ENCODE measurements at regions not wholly inside any gene's neighbourhood (a gene's known extent, or its start where the extent isn't known, plus 50 kb on each side); places are given as distances from the start of the nearest gene placed in this dataset.

DNA sequence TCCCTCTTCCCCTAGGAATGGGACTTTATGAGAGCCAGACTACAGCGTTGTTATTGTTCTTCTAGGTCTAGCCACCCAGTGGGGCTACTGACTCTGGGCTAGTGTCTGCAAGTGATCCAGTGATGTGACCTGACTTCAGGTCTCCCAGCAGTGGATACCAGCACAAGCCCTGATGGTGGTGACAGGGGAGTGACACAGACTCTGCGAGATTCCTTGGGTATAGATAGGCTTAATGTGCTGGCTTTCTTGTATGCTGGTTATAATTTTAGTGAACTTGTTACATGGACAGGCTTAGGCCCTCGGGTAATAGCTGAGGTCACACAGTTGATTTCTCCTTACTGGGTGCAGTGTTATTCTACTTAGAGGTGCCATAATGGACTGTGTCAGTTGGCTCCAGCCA, 106.9 kb downstream of the TBC1D30 start:
- DNase-seq, result no peak

GRCh38 chr12:64931981-64932380, 107.5 kb downstream of the TBC1D30 start:
- no peak for DNase-seq

DNA sequence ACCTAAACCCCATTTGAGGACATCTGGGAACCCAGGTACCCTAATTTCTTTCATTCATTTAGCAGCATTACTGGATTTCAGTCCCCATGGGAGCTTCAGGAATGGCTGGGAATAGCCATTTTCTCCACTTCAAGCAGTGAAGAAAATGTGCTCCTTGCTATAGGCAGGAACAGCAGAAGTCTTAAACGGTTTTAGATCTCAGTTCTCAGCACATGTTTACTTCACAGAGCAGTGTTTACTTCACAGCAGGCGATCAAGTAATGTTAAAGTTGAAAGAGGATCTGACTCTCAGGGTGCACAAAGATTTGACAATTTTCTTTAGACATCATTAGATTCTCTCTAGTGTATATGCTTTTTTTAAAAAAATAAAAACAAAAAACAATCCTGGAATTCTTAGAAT, 109.3 kb downstream of the TBC1D30 start:
- DNase-seq, result no peak

DNA sequence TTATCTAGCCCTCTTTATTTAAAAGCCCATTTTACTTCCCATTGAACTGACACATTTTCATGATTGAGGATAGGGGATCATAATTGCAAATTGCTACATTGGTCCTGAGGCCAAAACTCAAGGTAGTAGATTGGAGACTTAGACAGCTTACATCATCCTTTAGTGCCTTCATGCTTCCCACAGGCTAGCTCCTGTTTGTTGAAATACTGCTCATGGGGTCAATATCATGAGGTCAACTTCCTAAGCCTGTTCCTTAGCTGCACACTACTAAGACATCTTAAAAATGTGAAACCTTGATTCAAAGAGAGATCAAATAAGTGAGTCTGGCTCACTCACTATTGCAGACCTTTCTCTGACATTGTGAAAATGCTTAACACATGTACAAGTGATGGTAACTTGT, 113.0 kb downstream of the TBC1D30 start:
- DNase-seq, result no peak

- DNase-seq, result no peak
Measured at GRCh38 chr12:64938179-64938578, 113.7 kb downstream of the TBC1D30 start.

GRCh38 chr12:64943686-64944085, 119.2 kb downstream of the TBC1D30 start:
- DNase-seq, result no peak

GRCh38 chr12:64944966-64945365, 120.5 kb downstream of the TBC1D30 start:
- DNase-seq, result no peak

DNA sequence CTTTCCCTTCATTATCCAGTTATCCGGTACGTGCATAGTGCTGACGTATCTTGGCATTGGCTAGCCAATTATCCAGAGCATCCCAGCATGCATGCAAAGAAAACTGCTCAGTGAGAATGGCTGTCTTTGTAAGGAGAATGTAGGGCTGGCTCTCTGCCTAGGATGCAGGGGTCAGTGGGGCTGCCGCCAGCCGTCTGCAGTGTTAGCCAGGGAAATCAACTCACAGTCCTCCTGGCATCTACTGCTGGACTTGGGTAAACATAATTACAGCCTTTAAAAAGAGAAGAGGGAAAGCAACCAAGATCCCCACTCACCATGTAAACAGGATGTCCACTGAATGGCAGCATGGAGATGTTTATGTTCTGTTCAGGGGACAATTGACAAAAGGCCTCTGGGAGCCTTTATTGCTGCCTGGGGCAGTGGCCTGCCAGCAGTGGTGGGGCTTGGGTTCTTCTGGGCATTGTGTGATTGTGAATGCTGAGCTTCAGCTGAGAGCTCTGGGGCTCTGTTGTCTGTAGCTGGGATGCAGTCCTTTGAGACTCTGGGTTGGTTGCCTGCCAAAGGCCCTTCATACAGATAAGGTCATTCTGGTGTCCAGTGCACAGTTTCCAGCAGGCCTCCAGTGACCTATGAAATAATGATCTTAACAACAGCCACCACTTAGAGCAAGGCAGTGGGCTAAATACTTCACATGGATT, 121.8 kb downstream of the TBC1D30 start:
- peak; percentile 68 for DNase-seq

- peak; percentile 7 for DNase-seq
Measured at GRCh38 chr12:64950711-64951298, 126.4 kb downstream of the TBC1D30 start.

DNA sequence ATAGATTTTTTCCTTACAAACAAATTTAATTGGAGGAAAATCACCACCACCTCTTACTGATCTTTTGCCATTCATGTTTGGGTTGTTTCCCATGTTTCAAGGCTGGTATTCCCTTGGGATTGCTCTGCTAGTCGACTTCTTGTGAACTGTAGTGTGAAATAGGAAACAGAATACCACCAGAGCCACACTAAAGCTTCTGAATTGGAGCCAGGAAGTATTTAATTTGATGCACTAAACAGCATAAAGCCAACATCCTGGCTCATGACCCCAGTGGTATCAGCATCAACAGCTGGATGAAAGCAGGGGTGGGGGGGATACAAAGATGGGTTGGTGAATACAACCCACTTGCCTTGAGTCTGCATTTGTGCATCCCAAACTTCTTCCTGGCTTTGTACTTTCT, 127.5 kb downstream of the TBC1D30 start:
- DNase-seq, result peak; percentile 16

- DNase-seq, result no peak
Measured at GRCh38 chr12:64955746-64956145, 131.3 kb downstream of the TBC1D30 start.

DNA sequence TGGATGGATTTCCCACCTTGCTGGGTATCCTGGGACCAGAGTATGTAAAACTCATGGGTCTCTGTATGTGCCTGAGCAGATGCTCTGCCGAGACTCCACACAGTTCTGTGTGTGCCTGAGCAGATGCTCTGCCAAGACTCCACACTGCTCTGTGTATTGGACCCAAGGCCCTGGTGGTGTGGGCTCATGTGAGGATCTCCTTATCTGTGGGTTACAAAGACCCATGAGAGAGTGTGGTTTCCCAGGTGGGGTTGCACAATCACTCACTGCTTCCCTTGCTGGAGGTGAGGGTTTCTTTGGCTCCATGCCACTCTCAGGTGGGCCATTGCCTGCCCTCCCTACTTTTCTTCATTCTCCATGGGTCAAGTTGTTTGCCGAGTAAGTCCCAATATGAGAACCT, 141.5 kb downstream of the TBC1D30 start:
- DNase-seq, result no peak

GRCh38 chr12:64968989-64969819, 144.8 kb downstream of the TBC1D30 start:
- DNase-seq, result no peak

- DNase-seq, result no peak
Measured at GRCh38 chr12:64976131-64976530, 145.0 kb downstream of the WIF1 start.

- DNase-seq, result peak; percentile 5
Measured at GRCh38 chr12:64983771-64984278, 137.3 kb downstream of the WIF1 start.

DNA sequence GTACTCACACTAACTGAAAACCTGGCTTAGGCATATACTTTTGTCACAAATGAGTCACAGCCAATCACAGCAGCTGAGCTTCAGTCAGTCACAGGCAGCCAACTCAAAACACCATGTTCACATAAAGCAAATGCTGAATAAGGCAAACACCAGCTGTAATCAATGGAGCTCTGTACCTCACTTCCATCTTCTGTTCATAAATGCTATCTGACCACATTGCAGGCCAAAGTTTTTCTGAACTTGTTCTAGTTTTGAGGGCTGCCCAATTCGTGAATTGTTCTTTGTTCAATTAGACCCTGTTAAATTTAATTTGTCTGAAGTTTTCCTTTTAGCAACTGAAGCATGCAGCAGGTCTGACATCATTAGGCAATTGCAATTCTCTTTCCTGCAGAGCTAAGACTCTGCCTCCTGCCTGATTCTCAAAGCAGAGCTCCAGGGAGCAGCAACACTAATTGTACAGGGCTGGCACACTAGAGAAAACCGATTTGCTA, 129.9 kb downstream of the WIF1 start:
- peak; percentile 24 for DNase-seq

GRCh38 chr12:64992116-64992515, 129.0 kb downstream of the WIF1 start:
- peak; percentile 33 for DNase-seq

DNA sequence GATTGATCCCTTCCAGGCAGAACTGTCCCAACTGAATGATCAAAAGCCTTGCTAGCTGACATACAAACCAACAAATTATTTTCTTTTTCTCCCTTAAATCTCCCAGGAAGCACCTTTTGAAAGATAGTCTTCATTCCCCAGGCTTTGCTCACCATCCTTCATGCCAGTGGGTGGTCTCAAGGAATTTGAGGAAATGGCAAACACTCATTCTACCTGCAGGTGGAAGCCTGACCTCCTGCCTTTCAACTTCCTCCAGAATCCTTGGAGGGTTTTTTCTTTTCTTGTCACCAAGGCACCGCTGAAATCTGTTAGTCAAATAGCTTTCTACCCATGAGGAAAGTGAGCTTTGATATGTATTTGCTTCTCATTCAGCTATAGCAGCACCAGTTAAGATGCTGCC, 128.5 kb downstream of the WIF1 start:
- no peak for DNase-seq

GRCh38 chr12:64993461-64993860, 127.6 kb downstream of the WIF1 start:
- no peak for DNase-seq

DNA sequence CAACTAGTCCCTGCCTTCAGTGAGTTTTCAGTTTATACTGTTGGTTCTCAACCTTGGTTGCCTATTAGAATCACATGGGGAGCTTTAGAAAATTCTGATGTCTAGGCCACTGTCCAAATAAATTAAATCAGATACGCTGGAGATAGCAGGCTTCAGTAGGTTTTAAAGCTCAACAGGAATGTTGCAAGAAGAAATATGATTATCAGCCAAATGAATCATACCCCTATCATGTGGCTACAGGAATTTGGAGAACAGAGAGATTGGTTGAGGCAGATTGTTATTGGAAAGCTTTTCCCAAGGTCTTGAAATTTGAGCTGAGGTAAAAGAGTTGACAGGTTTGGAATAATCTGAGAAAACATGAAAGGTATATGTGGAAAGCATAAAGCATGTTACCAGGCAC, 125.3 kb downstream of the WIF1 start:
- no peak for DNase-seq

- DNase-seq, result no peak
Measured at GRCh38 chr12:64997858-64998257, 123.2 kb downstream of the WIF1 start.

DNA sequence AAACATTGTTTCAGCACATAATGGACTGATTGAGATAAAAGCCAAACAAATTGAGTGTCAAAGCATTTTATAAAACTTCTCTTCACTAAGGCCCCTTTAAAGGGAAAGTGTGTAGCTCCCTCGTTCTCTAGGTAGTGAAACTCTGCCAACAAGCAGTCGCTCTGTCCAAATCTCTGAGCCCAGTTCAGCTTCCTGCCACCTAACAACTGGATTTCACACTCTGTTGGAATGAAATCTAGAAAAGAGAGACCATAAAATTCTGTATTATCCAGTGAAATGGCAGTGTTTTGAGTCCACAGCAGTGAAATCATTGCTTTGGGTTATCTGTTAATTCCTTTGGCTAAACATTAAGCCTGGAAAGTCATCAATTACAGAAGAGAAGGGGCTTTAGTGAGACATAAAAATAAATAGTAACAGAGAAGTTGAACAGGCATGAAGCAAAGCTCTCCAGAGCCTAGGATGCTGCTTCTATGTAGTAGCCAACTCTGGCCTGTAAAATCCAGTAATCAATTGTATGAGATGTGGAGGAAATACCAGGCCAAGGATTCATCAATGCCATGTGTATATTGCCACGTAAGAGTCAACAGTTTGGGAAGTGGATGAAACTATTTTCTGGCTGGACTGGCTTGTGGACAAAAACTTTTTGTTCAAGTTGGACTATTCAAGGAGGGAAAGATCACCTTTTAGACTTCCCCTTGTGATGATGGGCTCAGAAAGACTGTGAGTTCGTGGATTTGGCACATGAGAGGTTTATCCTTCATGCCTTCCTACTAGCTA, 122.5 kb downstream of the WIF1 start:
- peak; percentile 72 for DNase-seq

- peak; percentile 54 for DNase-seq
Measured at GRCh38 chr12:64999148-64999425, 122.0 kb downstream of the WIF1 start.
